NT2/D1 (cell line): ENCODE measurements at regions not wholly inside any gene's neighbourhood (a gene's known extent, or its start where the extent isn't known, plus 50 kb on each side); places are given as distances from the start of the nearest gene placed in this dataset.

ENCODE experiments used
- SUZ12 ChIP-seq: IDR thresholded peaks from 2 replicates; pipeline ENCODE4 v1.6.1; 2011; ENCODE audit not compliant: insufficient read length, insufficient read depth; ENCODE audit errors: extremely low read depth
- YY1 ChIP-seq: IDR thresholded peaks from 2 replicates; pipeline ENCODE4 v1.6.1; 2011; ENCODE audit not compliant: insufficient read length, insufficient read depth
- ZNF274 ChIP-seq: IDR thresholded peaks from 2 replicates; pipeline ENCODE4 v1.6.1; 2011; ENCODE audit warnings: mild to moderate bottlenecking, low read depth, low read length

- TF ChIP-seq SUZ12 (no peak), YY1 (no peak), ZNF274 (no peak)
Measured at GRCh38 chr2:128550389-128550788, 231.7 kb upstream of the HS6ST1 start.
